ENCODE measurements at regions not wholly inside any gene's neighbourhood (a gene's known extent, or its start where the extent isn't known, plus 50 kb on each side); places are given as distances from the start of the nearest gene placed in this dataset.

DNA sequence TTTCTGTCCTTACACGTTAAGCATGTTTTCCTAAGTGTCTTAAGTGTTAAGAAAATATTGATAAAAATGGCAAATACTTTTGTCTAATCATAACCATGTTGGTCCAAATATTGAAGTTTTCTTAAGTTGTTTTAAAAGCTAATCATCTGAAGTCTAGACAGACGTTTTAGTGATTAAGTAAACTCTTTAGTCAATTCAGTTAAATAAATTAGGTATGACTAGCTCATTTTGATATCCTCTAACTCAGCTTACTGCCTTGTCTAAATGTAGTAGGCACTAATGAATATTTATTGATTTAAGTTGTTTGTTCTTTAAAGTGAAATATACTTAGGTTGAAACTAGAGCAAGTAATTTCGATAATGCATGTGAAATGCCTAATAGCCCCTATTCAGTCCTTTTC is 471.8 kb upstream of the CHST9 start:
- H3K9ac ChIP-seq (replicated peaks; ENCODE audit: extremely low read depth, insufficient read depth, low read length), result no peak overlapping the region
- intact Hi-C loops (cut with micrococcal nuclease) (no loop called here), dilution Hi-C loops (cut with MboI; ENCODE audit: extremely low pct_ligation_motif_present, low sequenced_read_pairs) (no loop called here)
- no peaks in the 10 kb centered on the region for H3K9me3 ChIP-seq (replicated peaks; ENCODE audit: control insufficient read depth, insufficient read depth, low read length)
- ChIA-PET POLR2A (no interaction called here), CTCF (interaction anchor here (1.4 kb wide), 1 partner anchor 52 kb away, joined by 5 read pairs; no protein-coding TSS in a partner anchor)
- DNase-seq (ENCODE audit: low read depth, low spot score) (no peak), FAIRE-seq (no peak)
- H3K36me3 ChIP-seq (ENCODE audit: control insufficient read depth in 2 of 2, extremely low read depth in 1 of 2, insufficient read depth in 2 of 2, low read length in 2 of 2), result no peaks in the 10 kb centered on the region
- peaks cover 0 to 2% of the 10 kb centered on the region in 2 experiments for H3K27me3 ChIP-seq (ENCODE audit: control insufficient read depth in 2 of 2, insufficient read depth in 2 of 2, low read length in 2 of 2)
- no peaks in the 10 kb centered on the region for H3K4me1 ChIP-seq (ENCODE audit: control insufficient read depth, extremely low read depth, insufficient read depth, low read length)
- no peak overlapping the region for H3K27ac ChIP-seq (ENCODE audit: insufficient read depth, low read depth, low read length)
- no peaks in the 10 kb centered on the region for H3K79me2 ChIP-seq (ENCODE audit: control insufficient read depth, insufficient read depth, low read length)
- no peak for TF ChIP-seq MYC (IDR thresholded peaks at IDR 0.05; ENCODE audit: low read depth, low read length)
- no peak for TF ChIP-seq POLR2A (IDR thresholded peaks at IDR 0.05; ENCODE audit: low read depth, low read length)
- no peak for TF ChIP-seq JUN (IDR thresholded peaks at IDR 0.05; ENCODE audit: borderline replicate concordance, insufficient read depth, insufficient read length, low read depth)
- TF ChIP-seq, protein P1, sequence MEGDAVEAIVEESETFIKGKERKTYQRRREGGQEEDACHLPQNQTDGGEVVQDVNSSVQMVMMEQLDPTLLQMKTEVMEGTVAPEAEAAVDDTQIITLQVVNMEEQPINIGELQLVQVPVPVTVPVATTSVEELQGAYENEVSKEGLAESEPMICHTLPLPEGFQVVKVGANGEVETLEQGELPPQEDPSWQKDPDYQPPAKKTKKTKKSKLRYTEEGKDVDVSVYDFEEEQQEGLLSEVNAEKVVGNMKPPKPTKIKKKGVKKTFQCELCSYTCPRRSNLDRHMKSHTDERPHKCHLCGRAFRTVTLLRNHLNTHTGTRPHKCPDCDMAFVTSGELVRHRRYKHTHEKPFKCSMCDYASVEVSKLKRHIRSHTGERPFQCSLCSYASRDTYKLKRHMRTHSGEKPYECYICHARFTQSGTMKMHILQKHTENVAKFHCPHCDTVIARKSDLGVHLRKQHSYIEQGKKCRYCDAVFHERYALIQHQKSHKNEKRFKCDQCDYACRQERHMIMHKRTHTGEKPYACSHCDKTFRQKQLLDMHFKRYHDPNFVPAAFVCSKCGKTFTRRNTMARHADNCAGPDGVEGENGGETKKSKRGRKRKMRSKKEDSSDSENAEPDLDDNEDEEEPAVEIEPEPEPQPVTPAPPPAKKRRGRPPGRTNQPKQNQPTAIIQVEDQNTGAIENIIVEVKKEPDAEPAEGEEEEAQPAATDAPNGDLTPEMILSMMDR (IDR thresholded peaks at IDR 0.05; ENCODE audit: extremely low read depth in 1 of 2, insufficient read depth in 1 of 2, low read depth in 1 of 2, low read length in 2 of 2), result no peak
- TF ChIP-seq POLR2AphosphoS5 (IDR thresholded peaks at IDR 0.05; ENCODE audit: insufficient read depth, low read depth, low read length), result no peak
- no peak for TF ChIP-seq GATA2 (IDR thresholded peaks at IDR 0.05; ENCODE audit: insufficient read depth, insufficient read length, low read depth, low read length)
- TF ChIP-seq, protein P2, sequence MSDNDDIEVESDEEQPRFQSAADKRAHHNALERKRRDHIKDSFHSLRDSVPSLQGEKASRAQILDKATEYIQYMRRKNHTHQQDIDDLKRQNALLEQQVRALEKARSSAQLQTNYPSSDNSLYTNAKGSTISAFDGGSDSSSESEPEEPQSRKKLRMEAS (IDR thresholded peaks at IDR 0.05; ENCODE audit: insufficient read depth, insufficient read length), result no peak
- no peak overlapping the region for H3K4me3 ChIP-seq (replicated peaks in 1 of 3; ENCODE audit: insufficient read depth in 1 of 3, low read depth in 1 of 3, low read length in 3 of 3)
- no TSS peak for BruUV-seq (replicated peaks)
- no peaks in the 10 kb centered on the region for H4K20me1 ChIP-seq (replicated peaks; ENCODE audit: control insufficient read depth, extremely low read depth, insufficient read depth, low read length)
- no peaks in the 10 kb centered on the region for H3K9me1 ChIP-seq (replicated peaks; ENCODE audit: control insufficient read depth, extremely low read depth, insufficient read depth, low read length)
- H3K4me2 ChIP-seq (ENCODE audit: insufficient read depth, low read length), result no peak overlapping the region
- no peak overlapping the region for H2AFZ ChIP-seq (ENCODE audit: low read depth, low read length)
